ENCODE measurements at regions not wholly inside any gene's neighbourhood (a gene's known extent, or its start where the extent isn't known, plus 50 kb on each side); places are given as distances from the start of the nearest gene placed in this dataset.

- TF ChIP-seq CTCF (IDR thresholded peaks at IDR 0.05) (no peak), POLR2A (IDR thresholded peaks at IDR 0.05) (no peak)
These were observed 222.6 kb downstream of the C6orf118 start for GRCh38 chr6:165086814-165087213.
